RWPE2 (cell line): ENCODE measurements at regions not wholly inside any gene's neighbourhood (a gene's known extent, or its start where the extent isn't known, plus 50 kb on each side); places are given as distances from the start of the nearest gene placed in this dataset.

Experiments used
- ATAC-seq: fragments of 200-7000 bp; cut with Tn5 transposase; 3 replicates; pipeline ENCODE4 v1.9.1; 2021; ENCODE audit warnings: low read depth
- DNase-seq: peaks from one replicate; pipeline ENCODE4 v3.0.0-alpha.2; 2020; ENCODE audit warnings: low spot score
- H3K27ac ChIP-seq: fragments of 450-650 bp; 2 replicates; pipeline ENCODE4 v1.5.1; 2017; ENCODE audit warnings: mild to moderate bottlenecking; ENCODE audit not compliant: poor library complexity, severe bottlenecking
- H3K27me3 ChIP-seq: fragments of 250-450 bp; sonication (Bioruptor Pico); 2 replicates; pipeline ENCODE4 v1.5.1; 2021; ENCODE audit warnings: mild to moderate bottlenecking, moderate library complexity; ENCODE audit not compliant: insufficient read depth, poor library complexity, severe bottlenecking
- H3K36me3 ChIP-seq: fragments of 250-450 bp; sonication (Bioruptor Pico); 2 replicates; pipeline ENCODE4 v1.5.1; 2020; ENCODE audit warnings: low read depth, mild to moderate bottlenecking, moderate library complexity
- H3K4me1 ChIP-seq: fragments of 250-450 bp; sonication (Bioruptor Pico); 2 replicates; pipeline ENCODE4 v1.5.1; 2021; ENCODE audit warnings: mild to moderate bottlenecking, moderate library complexity; ENCODE audit not compliant: insufficient read depth, poor library complexity, severe bottlenecking
- H3K4me3 ChIP-seq: fragments of 250-450 bp; sonication (Bioruptor Pico); 2 replicates; pipeline ENCODE4 v1.5.1; 2021; ENCODE audit warnings: mild to moderate bottlenecking, moderate library complexity; ENCODE audit not compliant: severe bottlenecking
- H3K9me3 ChIP-seq: fragments of 250-450 bp; sonication (Bioruptor Pico); 2 replicates; pipeline ENCODE4 v1.5.1; 2021; ENCODE audit warnings: mild to moderate bottlenecking, moderate library complexity; ENCODE audit not compliant: severe bottlenecking
- TF ChIP-seq, protein P1 (sequence below): fragments of 450-650 bp; IDR thresholded peaks from one replicate; pipeline ENCODE4 v1.5.1; 2017; ENCODE audit warnings: mild to moderate bottlenecking, moderate library complexity; ENCODE audit not compliant: poor library complexity, severe bottlenecking

DNA sequence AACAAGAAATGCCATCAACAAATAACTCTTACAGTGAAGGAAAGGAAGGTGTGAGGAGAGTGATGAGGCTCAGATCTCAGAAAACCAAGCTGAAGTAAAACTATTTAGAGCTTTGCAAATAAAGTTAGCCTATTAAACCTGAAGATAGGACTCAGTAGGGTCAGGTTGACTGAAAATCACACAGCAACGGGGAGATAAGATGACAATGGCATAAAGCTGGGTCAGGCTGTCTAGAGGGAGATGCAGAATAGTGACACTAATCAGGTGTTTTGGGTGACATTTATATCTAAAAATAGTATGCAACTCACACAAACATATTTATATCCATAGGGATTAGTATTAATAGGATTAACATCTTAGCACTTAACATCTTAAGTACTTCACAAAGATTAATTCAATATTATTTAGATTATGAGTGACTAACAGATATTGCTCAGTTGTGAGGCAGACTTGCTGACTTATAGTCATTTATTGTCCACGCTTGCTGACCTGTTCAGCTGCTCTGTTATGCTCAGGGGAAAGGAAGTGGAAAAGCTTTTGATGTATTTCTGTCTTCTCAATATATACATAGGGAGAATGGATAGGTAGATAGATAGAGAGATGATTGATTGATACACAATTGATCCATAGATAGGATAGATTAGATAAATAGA is 130.7 kb upstream of the GUCY1A1 start:
- Histone ChIP-seq H3K27me3 (no peaks in the 10 kb centered on the region), H3K27ac (no peak overlapping the region), H3K4me3 (no peak overlapping the region), H3K9me3 (no peaks in the 10 kb centered on the region), H3K36me3 (no peaks in the 10 kb centered on the region), H3K4me1 (no peaks in the 10 kb centered on the region)
- no peak for DNase-seq
- no peak for ATAC-seq
- TF ChIP-seq, protein P1, sequence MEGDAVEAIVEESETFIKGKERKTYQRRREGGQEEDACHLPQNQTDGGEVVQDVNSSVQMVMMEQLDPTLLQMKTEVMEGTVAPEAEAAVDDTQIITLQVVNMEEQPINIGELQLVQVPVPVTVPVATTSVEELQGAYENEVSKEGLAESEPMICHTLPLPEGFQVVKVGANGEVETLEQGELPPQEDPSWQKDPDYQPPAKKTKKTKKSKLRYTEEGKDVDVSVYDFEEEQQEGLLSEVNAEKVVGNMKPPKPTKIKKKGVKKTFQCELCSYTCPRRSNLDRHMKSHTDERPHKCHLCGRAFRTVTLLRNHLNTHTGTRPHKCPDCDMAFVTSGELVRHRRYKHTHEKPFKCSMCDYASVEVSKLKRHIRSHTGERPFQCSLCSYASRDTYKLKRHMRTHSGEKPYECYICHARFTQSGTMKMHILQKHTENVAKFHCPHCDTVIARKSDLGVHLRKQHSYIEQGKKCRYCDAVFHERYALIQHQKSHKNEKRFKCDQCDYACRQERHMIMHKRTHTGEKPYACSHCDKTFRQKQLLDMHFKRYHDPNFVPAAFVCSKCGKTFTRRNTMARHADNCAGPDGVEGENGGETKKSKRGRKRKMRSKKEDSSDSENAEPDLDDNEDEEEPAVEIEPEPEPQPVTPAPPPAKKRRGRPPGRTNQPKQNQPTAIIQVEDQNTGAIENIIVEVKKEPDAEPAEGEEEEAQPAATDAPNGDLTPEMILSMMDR: no peak

DNA sequence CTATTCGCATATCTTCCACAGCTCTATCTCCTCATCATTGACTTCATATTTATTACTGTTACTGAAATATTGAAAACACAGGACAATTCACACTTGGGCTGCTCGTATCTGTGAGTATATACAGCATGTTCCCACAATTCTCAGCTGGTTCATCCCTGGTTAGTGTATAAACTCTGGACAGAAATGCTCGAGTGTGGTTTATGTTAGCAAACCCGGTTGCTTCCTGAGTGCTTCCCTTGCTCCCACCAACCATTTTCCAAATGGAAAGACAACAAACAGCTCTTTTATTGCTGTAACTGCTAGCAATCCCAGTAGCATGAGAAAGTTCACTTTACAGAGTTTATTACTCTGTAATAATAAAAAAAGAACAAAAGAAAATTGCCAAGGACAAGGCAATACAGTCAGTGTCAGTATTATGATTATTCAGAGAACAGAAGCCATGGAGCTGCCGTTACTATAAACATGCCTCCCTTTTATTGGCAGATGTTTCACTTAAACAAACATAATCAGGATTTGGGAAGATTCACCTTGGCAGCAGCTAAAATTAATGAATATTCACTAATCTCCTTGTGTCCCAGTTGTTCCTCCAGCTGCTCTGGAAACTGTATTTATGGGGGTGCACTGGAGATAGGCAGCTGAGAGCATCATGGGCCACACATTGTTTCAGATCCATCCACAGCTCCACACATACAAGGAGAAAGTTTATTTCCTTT is 134.1 kb upstream of the GUCY1A1 start:
- DNase-seq (no peak), ATAC-seq (no peak)
- Histone ChIP-seq H3K9me3 (no peaks in the 10 kb centered on the region), H3K4me1 (no peaks in the 10 kb centered on the region), H3K27me3 (no peaks in the 10 kb centered on the region), H3K27ac (no peak overlapping the region), H3K4me3 (no peak overlapping the region), H3K36me3 (no peaks in the 10 kb centered on the region)
- TF ChIP-seq, protein P1: no peak

DNA sequence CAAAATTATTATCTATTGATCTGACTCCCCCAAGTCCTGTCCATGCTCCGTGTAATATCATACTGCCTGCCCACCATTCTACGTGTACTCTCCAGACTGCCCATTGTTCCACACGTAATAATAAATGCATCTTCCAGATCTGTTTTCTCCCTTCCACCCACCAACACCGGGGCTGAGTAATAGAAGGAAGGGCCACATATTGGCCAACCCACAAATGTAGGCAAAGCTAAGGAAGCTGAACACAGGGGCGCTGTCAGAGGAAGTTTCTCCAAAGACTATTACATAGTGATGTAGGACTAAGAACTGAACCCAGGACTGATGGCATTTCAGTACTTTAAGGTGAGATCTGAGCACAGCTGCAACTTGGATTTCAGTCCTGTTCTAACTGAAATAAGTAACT is 135.8 kb upstream of the GUCY1A1 start:
- Histone ChIP-seq H3K9me3 (no peaks in the 10 kb centered on the region), H3K27ac (no peak overlapping the region), H3K36me3 (no peaks in the 10 kb centered on the region), H3K27me3 (no peaks in the 10 kb centered on the region), H3K4me1 (no peaks in the 10 kb centered on the region), H3K4me3 (no peak overlapping the region)
- TF ChIP-seq, protein P1: no peak
- DNase-seq (no peak), ATAC-seq (no peak)

DNA sequence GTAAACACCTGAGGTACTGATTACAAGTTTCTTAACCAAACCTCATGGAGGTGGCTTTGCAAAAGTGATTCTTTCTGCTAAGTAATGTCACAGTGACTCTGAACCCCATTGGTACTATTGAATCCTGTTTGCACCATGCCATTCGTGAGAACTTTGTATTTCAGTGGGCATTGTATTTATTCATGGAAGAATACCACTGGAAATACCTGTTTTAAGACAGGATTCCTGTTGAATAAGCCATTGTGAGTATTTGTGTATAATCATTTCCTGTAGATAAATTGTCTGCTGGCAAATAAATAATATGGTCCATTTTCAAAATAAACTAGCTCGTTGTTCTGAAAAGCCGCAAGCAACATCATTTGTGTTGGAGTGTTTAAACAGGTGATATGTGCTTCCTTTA is 136.4 kb upstream of the GUCY1A1 start:
- H3K27ac ChIP-seq: no peak overlapping the region
- H3K27me3 ChIP-seq: no peaks in the 10 kb centered on the region
- DNase-seq: no peak
- no peak overlapping the region for H3K4me3 ChIP-seq
- no peaks in the 10 kb centered on the region for H3K9me3 ChIP-seq
- no peaks in the 10 kb centered on the region for H3K36me3 ChIP-seq
- H3K4me1 ChIP-seq: no peaks in the 10 kb centered on the region
- TF ChIP-seq, protein P1: no peak
- peak; percentile 35; the same call in 1 of the 3 replicates for ATAC-seq

DNA sequence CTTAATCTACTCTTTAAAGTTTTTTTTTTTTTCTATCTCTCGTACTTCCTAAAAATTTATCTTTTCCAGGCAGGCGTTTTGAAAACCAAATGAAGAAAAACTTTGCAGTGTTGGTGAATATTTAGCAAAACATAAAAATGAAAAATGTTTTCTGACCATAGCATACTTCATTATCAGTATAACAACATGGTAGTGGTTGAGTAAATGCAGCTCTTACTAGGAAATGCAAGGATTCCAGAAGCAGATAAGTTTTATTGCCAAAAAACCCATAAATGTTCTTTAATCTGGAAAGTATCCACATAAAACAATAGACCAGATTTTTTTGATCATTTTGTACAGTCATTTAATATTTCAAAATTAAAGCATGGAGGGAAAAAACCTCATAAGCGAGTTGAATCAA is 136.9 kb upstream of the GUCY1A1 start:
- Histone ChIP-seq H3K27me3 (no peaks in the 10 kb centered on the region), H3K27ac (no peak overlapping the region), H3K4me1 (no peaks in the 10 kb centered on the region), H3K9me3 (no peaks in the 10 kb centered on the region), H3K36me3 (no peaks in the 10 kb centered on the region), H3K4me3 (no peak overlapping the region)
- no peak for DNase-seq
- no peak for ATAC-seq
- TF ChIP-seq, protein P1: no peak
